ENCODE measurements at regions not wholly inside any gene's neighbourhood (a gene's known extent, or its start where the extent isn't known, plus 50 kb on each side); places are given as distances from the start of the nearest gene placed in this dataset.

GRCh38 chr3:115518100-115518852, 105.0 kb upstream of the GAP43 start:
- 55% methylated on average over 4 of the region's 4 CpGs for WGBS, 2 donors
- peaks cover 0 to 4% (median 0%) of the 10 kb centered on the region in 3 donors for H3K4me1 ChIP-seq
- H3K36me3 ChIP-seq = no peaks in the 10 kb centered on the region
- H3K27ac ChIP-seq = no peak overlapping the region
- intact Hi-C loops (cut with DNase I) = no loop called here
- H3K9me3 ChIP-seq = no peaks in the 10 kb centered on the region
- no peak for DNase-seq
- no peaks in the 10 kb centered on the region for H3K27me3 ChIP-seq
- no peak for TF ChIP-seq CTCF (IDR thresholded peaks at IDR 0.05)
- no peak for TF ChIP-seq POLR2A (IDR thresholded peaks at IDR 0.05)
- no peak overlapping the region for H3K4me3 ChIP-seq

- intact Hi-C loops (cut with DNase I) = no loop called here
- Histone ChIP-seq H3K4me3 (no peak overlapping the region), H3K4me1 (no peaks in the 10 kb centered on the region), H3K27ac (no peak overlapping the region), H3K36me3 (no peaks in the 10 kb centered on the region), H3K9me3 (no peaks in the 10 kb centered on the region), H3K27me3 (no peaks in the 10 kb centered on the region)
- 48 to 73% methylated on average over 2 of the region's 2 CpGs for WGBS, 2 donors
- no peak for DNase-seq
- TF ChIP-seq POLR2A (IDR thresholded peaks at IDR 0.05) (no peak), CTCF (IDR thresholded peaks at IDR 0.05) (no peak)
These were observed 103.1 kb upstream of the GAP43 start for GRCh38 chr3:115520241-115520640.

GRCh38 chr3:115520651-115521245, 102.6 kb upstream of the GAP43 start:
- DNase-seq = no peak

DNA sequence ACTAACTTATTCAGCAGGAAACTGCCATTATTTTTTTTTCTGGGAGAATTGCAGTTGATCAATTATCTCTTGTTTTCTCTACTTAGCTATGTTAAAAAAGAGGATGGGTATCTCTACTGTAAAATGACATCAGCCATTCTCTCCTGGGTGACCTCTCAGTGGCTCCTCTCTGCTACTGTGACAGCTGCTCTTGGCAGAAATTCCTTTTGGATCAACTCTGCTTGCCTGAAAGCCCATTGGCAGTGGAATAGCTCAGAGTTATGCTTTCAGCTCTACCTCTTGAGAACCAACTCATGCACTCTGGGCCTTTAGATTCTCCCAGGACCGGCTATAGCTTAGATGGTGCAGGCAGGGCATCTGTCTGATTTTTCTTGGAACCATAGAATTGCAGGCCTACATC, 99.9 kb upstream of the GAP43 start:
- H3K27me3 ChIP-seq = no peaks in the 10 kb centered on the region

More at GRCh38 chr3:115520651-115521245, 102.6 kb upstream of the GAP43 start:
- Histone ChIP-seq H3K27ac (no peak overlapping the region), H3K4me1 (no peaks in the 10 kb centered on the region), H3K36me3 (no peaks in the 10 kb centered on the region), H3K9me3 (no peaks in the 10 kb centered on the region), H3K4me3 (no peak overlapping the region), H3K27me3 (no peaks in the 10 kb centered on the region)
- TF ChIP-seq POLR2A (IDR thresholded peaks at IDR 0.05) (no peak), CTCF (IDR thresholded peaks at IDR 0.05) (no peak)
- intact Hi-C loops (cut with DNase I) = no loop called here

More for the DNA sequence above, 99.9 kb upstream of the GAP43 start:
- Histone ChIP-seq H3K4me3 (no peak overlapping the region), H3K4me1 (no peaks in the 10 kb centered on the region), H3K9me3 (no peaks in the 10 kb centered on the region), H3K27ac (no peak overlapping the region), H3K36me3 (no peaks in the 10 kb centered on the region)
- WGBS, 2 donors = 83% methylated on average over 1 of the region's 1 CpG; no CpG with 5 or more reads in 1 of the 2 donors
- no peak for DNase-seq
- TF ChIP-seq CTCF (IDR thresholded peaks at IDR 0.05) (no peak), POLR2A (IDR thresholded peaks at IDR 0.05) (no peak)
- intact Hi-C loops (cut with DNase I) = no loop called here

All from esophagus squamous epithelium (tissue), 5 donors.